HG02885 (cell line): ENCODE measurements at regions not wholly inside any gene's neighbourhood (a gene's known extent, or its start where the extent isn't known, plus 50 kb on each side); places are given as distances from the start of the nearest gene placed in this dataset.

Experiments used
- ATAC-seq: cut with Tn5 transposase; IDR thresholded peaks from one replicate; pipeline ENCODE4 v1.9.1; 2021; ENCODE audit warnings: mild to moderate bottlenecking; ENCODE audit not compliant: unreplicated experiment, poor library complexity

DNA sequence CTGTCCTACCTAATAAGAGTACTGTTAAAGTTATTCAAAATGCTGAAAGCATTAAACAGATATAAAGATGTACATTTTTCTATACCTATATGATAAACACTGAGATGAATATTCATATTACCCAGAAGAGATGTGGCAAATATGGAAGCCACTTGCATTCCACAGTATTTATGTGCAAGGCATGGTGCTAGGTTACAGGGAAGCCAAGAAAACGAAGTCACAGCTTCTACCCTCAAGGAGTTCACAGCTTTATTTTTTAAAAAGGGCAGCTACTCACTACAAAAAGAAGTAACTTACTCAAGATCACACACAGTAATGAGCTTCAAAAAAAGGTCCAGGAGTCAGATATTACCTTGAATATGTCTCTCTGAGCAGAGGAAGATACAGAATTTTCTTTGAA, 484.6 kb downstream of the ZNF608 start:
- ATAC-seq = no peak

DNA sequence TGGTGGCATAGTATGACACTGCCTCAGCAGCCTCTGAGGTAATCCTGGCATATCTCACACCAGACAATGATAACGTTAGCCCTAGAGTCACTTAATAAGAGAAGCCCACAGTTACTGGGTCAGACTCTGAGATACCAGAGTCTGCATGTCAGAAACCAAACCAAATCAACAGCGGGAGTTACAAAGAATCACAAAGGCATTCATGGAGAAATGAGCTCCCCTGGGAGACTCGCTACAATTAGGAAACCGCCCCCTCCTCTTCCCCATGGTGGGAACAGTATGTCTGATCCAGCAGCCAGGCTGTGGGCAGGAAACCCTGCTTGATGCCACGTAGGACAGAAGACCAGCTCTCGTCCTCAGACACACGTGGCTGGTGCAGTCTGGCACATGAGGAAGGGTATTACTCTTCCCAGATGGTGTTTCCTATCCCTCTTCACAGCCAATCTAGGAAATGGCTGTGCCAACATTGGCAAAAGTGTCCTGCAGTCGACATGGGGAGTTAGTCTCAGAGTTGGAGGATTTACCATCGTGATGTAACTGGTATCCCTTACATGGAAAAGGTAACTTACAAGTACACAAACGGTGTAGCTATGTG, 485.4 kb downstream of the ZNF608 start:
- no peak for ATAC-seq

DNA sequence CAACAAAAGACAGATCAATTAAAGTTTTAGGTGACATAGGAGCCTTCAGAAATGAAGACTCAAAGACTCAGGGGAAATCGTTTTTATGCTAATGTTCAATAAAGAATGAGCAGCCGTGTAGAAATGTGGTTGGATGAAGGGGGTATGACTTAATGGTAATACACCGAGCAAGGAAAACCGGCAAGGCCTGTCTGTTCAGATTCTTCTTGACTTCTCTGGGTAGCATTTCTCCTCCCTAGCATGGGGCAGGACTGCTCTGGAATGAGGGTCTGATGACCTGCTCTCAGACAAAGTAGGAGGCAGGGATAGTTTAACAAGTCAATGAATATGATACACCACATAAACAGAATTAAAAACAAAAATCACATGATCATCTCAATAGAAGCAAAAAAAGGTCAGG, 487.4 kb downstream of the ZNF608 start:
- ATAC-seq = no peak

DNA sequence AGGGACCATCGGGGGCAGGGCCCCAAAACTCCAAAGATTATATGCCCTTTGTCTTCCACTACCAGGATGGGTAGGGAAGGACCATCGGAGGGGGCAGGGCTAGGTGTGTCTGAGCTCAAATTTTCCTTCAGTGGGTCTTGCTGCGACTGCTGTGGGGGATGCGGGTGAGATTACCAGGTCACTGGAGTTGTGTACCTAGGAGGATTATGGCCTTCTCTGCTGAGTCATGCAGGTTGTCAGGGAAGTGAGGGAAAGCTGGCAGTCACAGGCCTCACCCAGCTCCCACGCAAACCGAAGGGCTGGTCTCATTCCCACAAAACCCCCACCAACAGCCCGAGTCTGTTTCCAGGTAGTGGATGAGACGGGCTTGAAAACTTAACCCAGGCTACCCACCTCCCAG, 489.4 kb downstream of the ZNF608 start:
- ATAC-seq = no peak

DNA sequence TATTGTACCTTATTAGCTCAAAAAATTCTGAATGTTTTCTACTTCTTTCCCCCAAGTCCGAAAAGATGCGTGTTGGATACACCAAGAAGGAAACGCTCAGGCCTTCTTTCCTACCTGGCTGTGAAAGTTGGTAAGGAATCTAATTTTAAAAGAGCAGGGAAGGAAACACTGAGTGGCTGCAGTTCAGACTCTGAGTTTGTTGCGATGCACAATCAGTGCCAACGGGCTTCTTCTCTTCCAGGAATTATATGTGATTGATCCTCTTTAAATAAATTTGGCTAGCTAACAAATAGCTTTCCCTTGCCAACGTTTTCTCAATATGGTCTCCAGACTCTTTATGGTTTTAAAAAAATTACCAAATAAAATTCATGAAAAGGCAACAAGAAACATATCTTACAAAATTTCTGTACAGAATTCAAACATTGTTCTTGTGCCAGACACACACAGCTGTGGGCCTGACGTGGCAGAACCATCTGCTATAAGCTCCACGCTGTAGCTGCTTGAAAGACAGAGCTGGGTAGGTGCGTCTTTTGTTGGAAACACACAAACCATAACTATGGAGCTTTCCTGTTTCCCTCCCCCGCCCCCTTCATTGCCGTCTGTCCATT, 493.1 kb downstream of the ZNF608 start:
- ATAC-seq = no peak

DNA sequence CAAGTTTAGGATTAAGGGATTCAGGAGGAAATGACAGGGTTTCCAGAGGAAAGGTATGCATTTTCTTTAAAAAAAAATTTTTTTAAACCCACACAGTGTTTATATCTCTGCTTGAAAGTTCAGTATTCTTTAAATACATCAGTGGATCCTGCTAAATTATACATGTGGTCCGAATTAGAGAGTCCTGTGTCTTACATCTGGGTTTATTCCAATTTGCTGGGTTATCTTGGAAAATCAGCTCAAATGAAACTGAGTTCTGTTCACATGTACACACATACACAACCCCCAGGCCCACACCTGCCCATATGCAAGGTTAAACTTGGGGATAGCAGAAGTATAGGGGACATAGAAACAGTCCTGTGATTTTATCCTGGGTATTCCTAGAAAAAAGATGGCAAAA, 493.7 kb downstream of the ZNF608 start:
- no peak for ATAC-seq

DNA sequence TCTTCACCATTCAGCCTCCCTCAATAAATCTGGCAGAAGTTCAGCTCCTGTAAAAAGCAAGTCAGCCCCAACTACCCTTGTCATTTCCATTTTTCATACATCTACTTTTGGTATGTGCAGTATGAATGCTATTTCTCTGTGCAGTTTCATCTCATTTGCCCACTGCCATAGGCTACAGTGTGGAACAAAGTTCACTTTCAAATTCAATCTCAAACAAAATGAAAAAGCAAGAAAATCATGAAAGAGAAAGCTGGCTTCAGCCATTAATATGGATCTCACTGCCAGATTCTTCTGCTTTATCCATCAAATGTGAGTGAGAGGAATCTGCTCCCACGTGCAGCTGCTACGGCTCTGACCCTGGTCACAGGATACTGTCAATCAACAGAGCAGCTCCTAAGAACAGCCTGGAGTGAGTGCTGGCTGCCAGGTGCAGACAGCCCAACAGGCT, 494.2 kb downstream of the ZNF608 start:
- no peak for ATAC-seq

DNA sequence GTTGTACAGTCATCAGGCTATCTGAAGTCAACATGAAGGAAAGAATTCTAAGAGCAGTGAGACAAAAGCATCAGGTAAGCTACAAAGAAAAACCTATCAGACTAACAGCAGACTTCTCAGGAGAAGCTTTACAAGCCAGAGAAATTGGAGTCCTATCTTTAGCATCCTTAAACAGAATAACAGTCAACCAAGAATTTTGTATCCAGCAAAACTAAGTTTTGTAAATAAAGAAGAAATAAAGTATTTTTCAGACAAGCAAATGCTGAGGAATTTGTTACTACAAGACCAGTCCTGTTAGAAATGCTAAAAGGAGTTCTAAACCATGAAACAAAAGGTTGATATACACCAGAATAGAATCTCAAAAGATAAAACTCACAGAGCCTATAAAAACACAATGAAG, 501.2 kb downstream of the ZNF608 start:
- ATAC-seq = no peak

DNA sequence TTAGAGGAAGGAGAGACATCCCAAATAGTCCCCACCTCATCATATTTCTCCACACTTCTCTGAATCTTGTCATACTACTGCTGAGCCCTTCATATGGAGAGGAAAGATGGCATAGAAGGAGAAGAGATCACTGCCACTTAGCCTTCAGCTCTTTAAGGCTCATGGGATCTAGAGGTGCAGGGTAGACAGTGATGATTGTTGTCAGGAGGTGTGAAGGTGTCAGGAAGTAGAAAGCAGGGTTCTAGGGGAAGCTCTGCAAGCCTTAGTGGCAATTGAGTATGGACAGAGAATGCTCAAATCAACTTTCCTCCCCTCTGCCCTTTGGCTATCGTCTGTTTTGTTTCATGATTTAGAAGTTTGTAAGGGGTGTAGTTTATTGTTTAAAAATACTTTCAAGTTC, 505.7 kb downstream of the ZNF608 start:
- ATAC-seq = no peak

DNA sequence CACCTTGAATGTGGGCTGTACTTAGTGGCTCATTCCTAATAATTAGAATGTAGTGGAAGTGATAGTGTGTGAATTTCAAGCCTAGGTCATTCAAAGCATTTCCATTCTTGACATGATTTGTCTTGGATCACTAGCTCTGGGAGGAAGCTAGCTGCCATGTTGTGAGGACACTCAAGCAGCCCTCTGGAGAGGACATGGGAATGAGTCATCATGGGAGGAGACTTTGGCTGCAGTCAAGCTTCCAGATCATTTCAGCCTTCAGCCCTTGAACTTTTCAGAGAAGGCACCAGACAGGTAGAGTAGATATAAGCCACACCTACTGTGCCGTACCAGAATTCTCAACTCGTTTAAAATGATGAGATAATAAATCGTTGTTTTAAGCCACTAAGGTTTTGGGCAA, 506.9 kb downstream of the ZNF608 start:
- ATAC-seq = no peak

DNA sequence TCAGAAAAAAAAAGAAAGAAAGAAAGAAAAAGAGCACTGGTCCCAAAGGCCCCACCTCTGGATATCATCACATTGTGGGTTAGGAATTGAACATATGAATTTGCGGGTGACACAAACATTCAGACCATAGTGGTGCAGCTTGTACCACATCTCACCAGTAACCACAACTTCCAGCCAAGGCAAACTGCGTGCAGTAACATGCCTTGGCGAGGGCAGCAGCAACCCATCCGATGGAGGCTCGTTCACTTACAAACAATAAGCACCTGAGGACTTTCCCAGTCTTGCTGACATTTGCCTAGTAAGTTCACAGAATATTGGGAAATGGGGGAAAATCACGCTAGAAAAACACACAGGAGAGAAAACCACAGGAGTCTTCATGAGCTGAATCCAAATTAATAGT, 508.1 kb downstream of the ZNF608 start:
- no peak for ATAC-seq

DNA sequence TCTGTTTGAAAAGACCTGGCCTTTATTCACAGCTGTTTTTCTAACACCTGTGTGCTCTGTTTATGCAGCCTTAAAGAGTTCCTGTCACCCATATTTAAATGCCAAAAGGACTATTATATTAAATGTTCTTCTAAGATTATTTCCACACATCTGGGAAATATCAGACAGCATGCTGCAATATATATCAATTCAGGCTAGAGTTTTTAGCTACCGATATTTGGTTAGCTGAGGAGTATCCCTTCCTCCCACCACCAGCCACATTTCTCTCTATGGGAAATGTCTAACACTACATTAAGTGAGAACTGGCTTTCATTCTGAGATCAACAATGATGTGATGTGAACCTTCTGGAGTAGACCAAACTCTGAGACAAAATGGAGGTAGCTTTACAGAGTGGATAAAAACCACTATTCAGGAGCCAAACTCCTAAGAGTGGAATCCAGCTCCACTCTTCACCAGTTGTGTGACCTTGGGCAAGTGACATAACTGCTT, 509.2 kb downstream of the ZNF608 start:
- no peak for ATAC-seq

DNA sequence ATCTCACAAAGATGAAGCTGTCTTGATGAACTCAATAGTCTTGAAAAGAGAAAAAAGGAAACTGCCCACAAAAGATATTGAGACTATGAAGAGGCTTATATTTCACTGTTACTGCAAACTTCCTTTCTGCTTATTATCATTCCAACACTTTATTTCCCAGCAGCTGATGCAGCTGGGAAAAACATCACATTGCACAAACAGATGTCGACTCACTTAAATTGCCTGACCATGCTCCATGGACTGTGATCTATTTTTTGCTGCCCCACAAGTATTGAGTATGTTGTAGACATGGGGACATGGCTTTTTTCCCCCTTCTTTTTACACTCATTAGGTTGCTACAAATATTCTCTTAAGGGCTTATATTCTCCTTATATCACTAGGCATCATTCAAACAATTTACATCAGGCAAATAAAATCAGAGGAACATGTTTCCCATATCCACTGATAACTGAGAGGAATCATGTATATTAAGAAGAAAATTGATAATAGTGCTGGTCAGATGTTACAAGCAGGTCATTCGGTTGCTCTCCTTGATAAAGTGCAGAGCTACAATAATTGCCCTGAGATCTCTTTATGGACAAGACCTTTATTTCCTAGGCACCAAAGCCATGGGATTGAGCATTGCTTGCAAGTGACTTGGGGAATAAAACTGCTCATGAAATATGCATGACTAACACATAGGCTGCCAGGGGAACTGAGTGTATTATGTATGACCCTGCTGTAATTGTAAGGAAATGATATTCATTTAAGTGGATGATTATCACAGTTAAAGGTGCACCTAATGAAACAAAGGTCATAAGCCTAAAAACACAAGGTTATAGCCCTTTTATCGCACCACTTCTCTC, 509.9 kb downstream of the ZNF608 start:
- no peak for ATAC-seq

DNA sequence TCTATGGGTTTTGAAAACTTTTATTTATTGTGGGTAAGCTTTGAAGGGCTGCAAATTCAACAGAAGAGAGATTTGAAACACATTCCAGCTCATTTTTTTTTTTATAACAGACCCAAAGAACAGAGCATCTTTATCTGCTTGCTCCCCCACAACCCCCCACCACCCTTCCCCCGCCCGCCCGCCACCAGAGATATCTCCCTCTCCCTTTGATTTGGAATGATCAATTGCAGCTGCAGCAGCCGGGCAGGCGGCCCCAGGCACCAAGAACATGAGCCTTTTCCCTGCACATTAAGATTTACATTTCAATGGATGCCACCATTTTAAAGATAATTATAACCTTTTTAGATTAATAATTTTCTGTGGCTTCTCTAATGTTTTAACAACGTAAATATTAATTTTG, 510.9 kb downstream of the ZNF608 start:
- ATAC-seq = no peak

DNA sequence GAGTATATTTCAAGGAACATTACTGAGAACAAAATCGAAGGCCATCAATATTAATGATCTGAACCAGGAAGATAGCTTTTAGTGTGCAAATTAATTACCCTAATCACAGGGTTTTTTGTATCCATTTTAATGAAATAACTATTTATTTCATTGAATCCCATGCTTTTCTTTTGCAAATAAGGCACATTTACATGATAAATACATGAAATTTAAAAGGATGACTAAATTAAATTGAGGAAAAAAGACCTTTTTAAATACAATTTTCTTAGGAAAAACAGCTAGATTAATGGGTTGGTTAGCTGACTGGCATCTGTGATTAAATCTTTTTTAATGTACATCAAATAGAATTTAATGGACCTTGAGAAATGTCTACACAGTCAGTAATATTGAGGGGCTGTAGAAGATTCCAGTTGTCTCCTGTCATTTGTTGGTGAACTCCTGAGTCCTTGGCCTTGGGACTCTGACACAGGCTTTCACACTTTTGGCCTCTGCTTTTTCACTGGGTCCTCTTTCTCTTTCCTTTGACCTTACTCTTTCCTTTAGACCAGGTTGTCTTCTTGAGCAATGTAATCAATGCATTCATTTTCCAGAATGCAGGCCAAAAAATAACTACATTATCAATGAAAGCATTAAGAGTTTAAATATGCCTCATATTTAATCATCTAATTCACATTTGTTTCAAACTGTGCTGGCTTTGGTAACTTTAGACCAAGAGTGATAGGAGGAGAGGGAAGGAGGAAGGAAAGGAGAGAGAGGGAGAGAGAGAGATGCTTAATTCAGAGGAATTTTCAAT, 511.5 kb downstream of the ZNF608 start:
- no peak for ATAC-seq

DNA sequence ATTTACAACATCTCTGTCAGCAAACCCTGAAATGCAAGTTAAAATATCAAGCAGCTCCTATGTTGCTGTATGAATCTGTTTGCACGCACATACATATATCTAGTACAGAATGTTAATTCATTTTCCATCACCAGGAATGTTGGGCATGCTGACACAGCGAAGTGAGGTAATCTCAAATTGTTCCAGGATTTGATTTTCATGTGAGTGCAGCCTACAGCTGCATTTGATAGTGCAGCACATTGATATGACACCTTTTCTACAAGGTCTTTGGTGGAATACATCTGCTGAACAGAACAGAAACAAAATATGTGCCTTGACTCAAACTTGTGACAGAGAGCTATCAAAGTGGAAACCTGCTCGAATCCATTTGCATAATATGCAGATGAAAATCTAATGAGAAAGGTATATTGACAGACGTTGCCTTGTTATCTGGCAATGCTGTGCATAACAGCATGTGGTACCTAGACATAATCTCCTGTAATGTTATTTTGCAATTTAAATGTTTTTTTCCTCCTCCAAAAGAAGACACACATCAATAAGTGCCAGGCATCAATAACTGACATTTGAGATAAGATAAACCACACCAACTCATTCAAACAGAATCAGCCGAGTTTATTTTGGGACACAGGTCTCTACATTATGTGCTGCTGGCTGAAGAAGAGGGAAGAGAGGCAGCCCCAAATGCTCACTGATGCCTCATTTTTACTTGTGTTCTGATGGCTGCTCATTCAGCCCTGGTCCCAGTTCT, 512.2 kb downstream of the ZNF608 start:
- ATAC-seq = no peak

DNA sequence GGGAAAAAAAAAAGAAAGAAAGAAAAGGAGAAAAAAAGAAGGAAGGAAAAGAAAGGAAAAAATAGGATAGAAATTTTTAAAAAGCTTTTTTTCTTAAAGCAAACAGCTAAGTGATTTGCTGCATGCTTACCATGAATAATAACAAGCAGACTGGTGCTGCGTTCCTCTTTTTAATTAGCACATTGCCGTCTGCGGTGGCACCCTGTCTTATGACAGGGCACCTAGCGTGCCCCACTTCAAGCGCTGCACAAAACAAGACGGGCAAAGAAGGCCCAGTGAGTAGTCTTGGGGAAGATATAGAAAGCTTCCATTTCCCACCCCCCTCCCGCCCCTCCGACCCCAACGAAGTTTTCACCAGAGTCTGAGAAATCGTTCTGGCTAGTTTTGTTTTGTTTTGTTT, 513.9 kb downstream of the ZNF608 start:
- no peak for ATAC-seq

DNA sequence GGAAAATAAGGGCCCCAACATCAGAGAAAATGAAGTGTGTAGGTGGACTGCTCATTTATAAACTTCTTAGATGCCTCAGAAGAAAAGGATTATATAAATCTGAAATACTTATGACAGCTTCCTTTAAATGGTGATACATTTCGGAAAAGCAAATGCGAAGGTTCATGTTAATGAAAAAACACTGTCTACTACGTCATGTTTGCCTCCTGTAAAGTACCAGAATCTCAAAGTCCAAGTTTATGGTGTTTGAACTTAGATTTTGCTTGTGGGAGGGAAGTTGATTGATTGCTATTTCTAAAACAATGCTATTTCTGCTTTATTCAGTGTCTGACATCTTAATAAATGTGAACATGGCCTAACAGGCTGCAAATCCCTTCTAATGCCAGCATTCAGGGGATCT, 514.6 kb downstream of the ZNF608 start:
- no peak for ATAC-seq

DNA sequence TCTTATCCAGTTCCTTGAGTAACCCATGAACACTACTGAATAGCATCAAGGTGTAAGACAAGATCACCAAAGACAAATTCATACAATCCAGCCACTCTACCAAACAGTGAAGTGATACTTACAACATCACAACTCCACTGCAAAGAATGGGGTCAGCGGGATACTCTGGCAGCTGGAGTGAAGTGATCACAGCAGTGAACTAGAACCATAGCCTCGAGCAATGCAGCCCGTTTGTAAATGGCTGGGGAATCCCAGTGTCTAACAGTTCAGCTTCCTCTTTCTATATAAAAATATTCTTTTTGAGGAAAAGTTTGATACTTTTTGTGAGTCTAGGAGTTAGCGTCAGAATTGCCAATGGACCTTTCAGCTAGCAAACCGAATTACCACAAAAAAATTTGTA, 515.2 kb downstream of the ZNF608 start:
- ATAC-seq = no peak

DNA sequence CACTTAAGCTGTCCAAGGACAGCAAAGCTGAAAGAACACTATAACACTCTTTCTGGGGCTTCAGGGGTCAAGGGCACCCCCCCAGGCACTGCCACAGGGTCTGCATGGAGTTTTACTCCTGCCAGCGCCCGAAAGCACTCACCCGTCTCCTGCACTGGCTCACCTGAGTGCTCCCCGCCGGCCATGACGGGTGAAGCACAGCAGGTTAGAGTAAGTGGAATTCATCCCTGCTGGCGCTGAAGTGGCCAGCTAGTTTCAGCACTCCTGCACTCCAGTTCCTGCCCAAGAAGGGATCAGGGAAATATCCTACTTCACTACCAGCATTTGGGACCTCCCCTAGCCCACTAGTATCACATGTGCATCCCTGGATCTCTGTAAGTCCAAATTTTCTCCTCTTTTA, 516.0 kb downstream of the ZNF608 start:
- no peak for ATAC-seq
